DND-41 (cell line): ENCODE measurements at regions not wholly inside any gene's neighbourhood (a gene's known extent, or its start where the extent isn't known, plus 50 kb on each side); places are given as distances from the start of the nearest gene placed in this dataset.

ENCODE experiments used
- EZH2 ChIP-seq: IDR thresholded peaks from 3 replicates; pipeline ENCODE4 v1.6.1; 2012; ENCODE audit warnings: borderline replicate concordance, low read depth, mild to moderate bottlenecking, moderate library complexity, low read length, inconsistent platforms; ENCODE audit not compliant: severe bottlenecking
- TF ChIP-seq, protein P1 (sequence below): IDR thresholded peaks from 2 replicates; pipeline ENCODE4 v1.5.1; 2012; ENCODE audit warnings: borderline replicate concordance, low read length, moderate library complexity, mild to moderate bottlenecking; ENCODE audit not compliant: poor library complexity, severe bottlenecking; ENCODE audit errors: extremely low read depth

DNA sequence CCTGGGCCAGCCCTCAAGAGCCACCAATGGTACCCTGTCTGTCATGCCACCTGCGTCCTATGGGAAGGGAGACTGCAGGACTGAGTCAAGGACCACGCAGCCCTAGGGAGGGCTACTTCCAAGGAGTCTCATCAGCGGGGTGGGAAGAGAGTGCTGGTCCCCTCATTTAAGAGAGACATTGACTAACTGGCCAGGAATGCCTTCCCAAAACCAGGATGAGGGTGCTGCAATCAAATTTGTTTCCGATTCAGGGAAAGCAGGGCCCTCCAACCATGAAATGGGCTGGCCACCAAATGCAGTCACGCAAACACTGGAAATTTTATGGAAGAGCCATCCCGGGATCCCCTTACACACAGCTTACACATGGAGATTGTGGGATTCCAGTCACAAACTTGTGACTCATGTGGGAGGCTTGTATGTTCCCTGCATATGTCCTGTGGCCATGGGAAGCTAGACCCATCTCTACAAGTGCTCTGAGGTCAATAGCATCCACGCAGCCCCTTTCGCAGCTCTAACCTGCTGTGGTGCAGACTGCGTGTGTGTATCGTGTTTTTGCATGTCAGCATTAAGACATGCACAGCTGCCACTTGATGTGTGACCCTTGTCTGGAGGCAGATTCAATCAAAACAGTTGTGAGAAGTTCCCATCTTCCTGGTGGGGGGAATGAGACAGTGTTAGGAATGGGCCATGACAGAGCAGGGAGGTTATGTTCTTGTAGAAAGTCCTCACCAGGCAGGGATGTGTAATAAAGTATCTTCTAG is 53.0 kb upstream of the CST7 start:
- TF ChIP-seq, protein P1, sequence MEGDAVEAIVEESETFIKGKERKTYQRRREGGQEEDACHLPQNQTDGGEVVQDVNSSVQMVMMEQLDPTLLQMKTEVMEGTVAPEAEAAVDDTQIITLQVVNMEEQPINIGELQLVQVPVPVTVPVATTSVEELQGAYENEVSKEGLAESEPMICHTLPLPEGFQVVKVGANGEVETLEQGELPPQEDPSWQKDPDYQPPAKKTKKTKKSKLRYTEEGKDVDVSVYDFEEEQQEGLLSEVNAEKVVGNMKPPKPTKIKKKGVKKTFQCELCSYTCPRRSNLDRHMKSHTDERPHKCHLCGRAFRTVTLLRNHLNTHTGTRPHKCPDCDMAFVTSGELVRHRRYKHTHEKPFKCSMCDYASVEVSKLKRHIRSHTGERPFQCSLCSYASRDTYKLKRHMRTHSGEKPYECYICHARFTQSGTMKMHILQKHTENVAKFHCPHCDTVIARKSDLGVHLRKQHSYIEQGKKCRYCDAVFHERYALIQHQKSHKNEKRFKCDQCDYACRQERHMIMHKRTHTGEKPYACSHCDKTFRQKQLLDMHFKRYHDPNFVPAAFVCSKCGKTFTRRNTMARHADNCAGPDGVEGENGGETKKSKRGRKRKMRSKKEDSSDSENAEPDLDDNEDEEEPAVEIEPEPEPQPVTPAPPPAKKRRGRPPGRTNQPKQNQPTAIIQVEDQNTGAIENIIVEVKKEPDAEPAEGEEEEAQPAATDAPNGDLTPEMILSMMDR: no peak
- TF ChIP-seq EZH2: no peak
